ENCODE measurements at regions not wholly inside any gene's neighbourhood (a gene's known extent, or its start where the extent isn't known, plus 50 kb on each side); places are given as distances from the start of the nearest gene placed in this dataset.

DNA sequence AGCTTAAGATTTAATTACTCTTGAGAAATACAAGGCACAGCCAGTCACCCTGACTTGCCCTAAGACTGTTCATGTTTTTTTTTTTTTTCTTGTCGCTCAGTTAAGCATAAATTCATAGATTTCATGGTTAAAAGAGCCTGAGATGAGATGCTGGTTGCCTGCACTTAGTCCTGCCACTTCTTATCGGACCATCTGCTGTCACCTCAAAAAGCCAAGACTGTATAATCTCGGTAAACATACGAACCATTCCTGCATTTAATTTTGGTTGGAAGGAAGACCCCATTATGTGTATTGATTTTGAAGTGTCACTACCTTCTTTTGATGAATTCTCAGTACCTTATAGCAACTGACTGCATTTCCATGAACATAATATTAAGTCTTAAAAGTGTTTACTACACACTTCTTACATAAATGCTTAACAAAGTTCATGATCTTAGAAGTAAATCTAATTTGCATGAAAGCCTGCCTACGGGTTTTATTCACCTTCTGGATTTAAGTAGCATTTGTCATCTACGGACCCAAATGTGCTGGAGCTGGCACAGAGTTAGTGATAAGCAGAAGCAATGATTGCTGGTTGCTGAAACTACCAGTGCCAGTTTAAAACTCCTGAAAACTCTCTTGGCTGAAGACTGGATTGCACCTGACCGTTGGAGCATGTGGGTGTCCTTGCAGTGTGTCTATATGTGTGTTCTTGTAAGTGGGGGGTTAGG lies 843.4 kb downstream of the TMEM182 start:
- H3K9ac ChIP-seq (ENCODE audit: low read depth in 1 of 2, low read length in 2 of 2): no peak overlapping the region
- TF ChIP-seq, protein P1, sequence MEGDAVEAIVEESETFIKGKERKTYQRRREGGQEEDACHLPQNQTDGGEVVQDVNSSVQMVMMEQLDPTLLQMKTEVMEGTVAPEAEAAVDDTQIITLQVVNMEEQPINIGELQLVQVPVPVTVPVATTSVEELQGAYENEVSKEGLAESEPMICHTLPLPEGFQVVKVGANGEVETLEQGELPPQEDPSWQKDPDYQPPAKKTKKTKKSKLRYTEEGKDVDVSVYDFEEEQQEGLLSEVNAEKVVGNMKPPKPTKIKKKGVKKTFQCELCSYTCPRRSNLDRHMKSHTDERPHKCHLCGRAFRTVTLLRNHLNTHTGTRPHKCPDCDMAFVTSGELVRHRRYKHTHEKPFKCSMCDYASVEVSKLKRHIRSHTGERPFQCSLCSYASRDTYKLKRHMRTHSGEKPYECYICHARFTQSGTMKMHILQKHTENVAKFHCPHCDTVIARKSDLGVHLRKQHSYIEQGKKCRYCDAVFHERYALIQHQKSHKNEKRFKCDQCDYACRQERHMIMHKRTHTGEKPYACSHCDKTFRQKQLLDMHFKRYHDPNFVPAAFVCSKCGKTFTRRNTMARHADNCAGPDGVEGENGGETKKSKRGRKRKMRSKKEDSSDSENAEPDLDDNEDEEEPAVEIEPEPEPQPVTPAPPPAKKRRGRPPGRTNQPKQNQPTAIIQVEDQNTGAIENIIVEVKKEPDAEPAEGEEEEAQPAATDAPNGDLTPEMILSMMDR (IDR thresholded peaks at IDR 0.05; ENCODE audit: low read depth, low read length, missing input control): no peak
- TF ChIP-seq, protein P2, sequence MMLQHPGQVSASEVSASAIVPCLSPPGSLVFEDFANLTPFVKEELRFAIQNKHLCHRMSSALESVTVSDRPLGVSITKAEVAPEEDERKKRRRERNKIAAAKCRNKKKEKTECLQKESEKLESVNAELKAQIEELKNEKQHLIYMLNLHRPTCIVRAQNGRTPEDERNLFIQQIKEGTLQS (IDR thresholded peaks at IDR 0.05): no peak
- TF ChIP-seq, protein P3, sequence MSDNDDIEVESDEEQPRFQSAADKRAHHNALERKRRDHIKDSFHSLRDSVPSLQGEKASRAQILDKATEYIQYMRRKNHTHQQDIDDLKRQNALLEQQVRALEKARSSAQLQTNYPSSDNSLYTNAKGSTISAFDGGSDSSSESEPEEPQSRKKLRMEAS (IDR thresholded peaks at IDR 0.05): no peak
- no peak for TF ChIP-seq RAD21 (IDR thresholded peaks at IDR 0.05)
- TF ChIP-seq, protein P4, sequence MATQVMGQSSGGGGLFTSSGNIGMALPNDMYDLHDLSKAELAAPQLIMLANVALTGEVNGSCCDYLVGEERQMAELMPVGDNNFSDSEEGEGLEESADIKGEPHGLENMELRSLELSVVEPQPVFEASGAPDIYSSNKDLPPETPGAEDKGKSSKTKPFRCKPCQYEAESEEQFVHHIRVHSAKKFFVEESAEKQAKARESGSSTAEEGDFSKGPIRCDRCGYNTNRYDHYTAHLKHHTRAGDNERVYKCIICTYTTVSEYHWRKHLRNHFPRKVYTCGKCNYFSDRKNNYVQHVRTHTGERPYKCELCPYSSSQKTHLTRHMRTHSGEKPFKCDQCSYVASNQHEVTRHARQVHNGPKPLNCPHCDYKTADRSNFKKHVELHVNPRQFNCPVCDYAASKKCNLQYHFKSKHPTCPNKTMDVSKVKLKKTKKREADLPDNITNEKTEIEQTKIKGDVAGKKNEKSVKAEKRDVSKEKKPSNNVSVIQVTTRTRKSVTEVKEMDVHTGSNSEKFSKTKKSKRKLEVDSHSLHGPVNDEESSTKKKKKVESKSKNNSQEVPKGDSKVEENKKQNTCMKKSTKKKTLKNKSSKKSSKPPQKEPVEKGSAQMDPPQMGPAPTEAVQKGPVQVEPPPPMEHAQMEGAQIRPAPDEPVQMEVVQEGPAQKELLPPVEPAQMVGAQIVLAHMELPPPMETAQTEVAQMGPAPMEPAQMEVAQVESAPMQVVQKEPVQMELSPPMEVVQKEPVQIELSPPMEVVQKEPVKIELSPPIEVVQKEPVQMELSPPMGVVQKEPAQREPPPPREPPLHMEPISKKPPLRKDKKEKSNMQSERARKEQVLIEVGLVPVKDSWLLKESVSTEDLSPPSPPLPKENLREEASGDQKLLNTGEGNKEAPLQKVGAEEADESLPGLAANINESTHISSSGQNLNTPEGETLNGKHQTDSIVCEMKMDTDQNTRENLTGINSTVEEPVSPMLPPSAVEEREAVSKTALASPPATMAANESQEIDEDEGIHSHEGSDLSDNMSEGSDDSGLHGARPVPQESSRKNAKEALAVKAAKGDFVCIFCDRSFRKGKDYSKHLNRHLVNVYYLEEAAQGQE (IDR thresholded peaks at IDR 0.05): no peak
- no peak for TF ChIP-seq YY1 (IDR thresholded peaks at IDR 0.05)
- no peak for TF ChIP-seq GABPA (IDR thresholded peaks at IDR 0.05 in 1 of 2, conservative IDR thresholded peaks at IDR 0.05 in 1 of 2)
- TF ChIP-seq EGR1 (IDR thresholded peaks at IDR 0.05; ENCODE audit: low read depth in 2 of 2): no peak
- TF ChIP-seq RXRA (IDR thresholded peaks at IDR 0.05): no peak
- no peak for TF ChIP-seq HNF4G (IDR thresholded peaks at IDR 0.05)
- peaks cover 0 to 9% (median 2%) of the 10 kb centered on the region in 4 donors for H3K9me3 ChIP-seq (ENCODE audit: control insufficient read depth in 4 of 4, low read length in 3 of 4)
- DNase-seq (ENCODE audit: low spot score): no peak
- no peak overlapping the region for H3K27ac ChIP-seq (ENCODE audit: low read depth in 1 of 2, low read length in 2 of 2)
- no peaks in the 10 kb centered on the region for H3K36me3 ChIP-seq (ENCODE audit: control insufficient read depth in 4 of 4, insufficient read depth in 3 of 4, low read depth in 1 of 4, low read length in 3 of 4)
- H3K4me1 ChIP-seq (ENCODE audit: control insufficient read depth in 4 of 4, insufficient read depth in 4 of 4, low read length in 3 of 4): no peaks in the 10 kb centered on the region
- no peaks in the 10 kb centered on the region for H3K27me3 ChIP-seq (ENCODE audit: control insufficient read depth in 4 of 4, insufficient read depth in 4 of 4, low read length in 3 of 4)
- WGBS: 66% methylated on average over 7 of the region's 7 CpGs
- H3K4me3 ChIP-seq (ENCODE audit: low read depth in 1 of 3, low read length in 3 of 3): no peak overlapping the region

- no peaks in the 10 kb centered on the region for H3K36me3 ChIP-seq (ENCODE audit: control insufficient read depth in 4 of 4, insufficient read depth in 3 of 4, low read depth in 1 of 4, low read length in 3 of 4)
- H3K4me1 ChIP-seq (ENCODE audit: control insufficient read depth in 4 of 4, insufficient read depth in 4 of 4, low read length in 3 of 4): no peaks in the 10 kb centered on the region
- H3K4me3 ChIP-seq (ENCODE audit: low read depth in 1 of 3, low read length in 3 of 3): no peak overlapping the region
- 78% methylated on average over 5 of the region's 5 CpGs for WGBS
- H3K9ac ChIP-seq (ENCODE audit: low read depth in 1 of 2, low read length in 2 of 2): no peak overlapping the region
- no peak overlapping the region for H3K27ac ChIP-seq (ENCODE audit: low read depth in 1 of 2, low read length in 2 of 2)
- no peaks in the 10 kb centered on the region for H3K27me3 ChIP-seq (ENCODE audit: control insufficient read depth in 4 of 4, insufficient read depth in 4 of 4, low read length in 3 of 4)
- peaks cover under 1 to 4% (median 2%) of the 10 kb centered on the region in 4 donors for H3K9me3 ChIP-seq (ENCODE audit: control insufficient read depth in 4 of 4, low read length in 3 of 4)
- no peak for DNase-seq (ENCODE audit: low spot score)
- TF ChIP-seq FOXA2 (IDR thresholded peaks at IDR 0.05) (no peak), TAF1 (conservative IDR thresholded peaks at IDR 0.05) (no peak), HNF4A (conservative IDR thresholded peaks at IDR 0.05) (no peak), NR2F2 (IDR thresholded peaks at IDR 0.05) (no peak), HNF4G (IDR thresholded peaks at IDR 0.05) (no peak), RXRA (IDR thresholded peaks at IDR 0.05) (no peak), FOXA1 (IDR thresholded peaks at IDR 0.05) (no peak), EGR1 (IDR thresholded peaks at IDR 0.05; ENCODE audit: low read depth in 2 of 2) (no peak)
- TF ChIP-seq, protein P3 (IDR thresholded peaks at IDR 0.05): no peak
- TF ChIP-seq, protein P1 (IDR thresholded peaks at IDR 0.05; ENCODE audit: low read depth, low read length, missing input control): no peak
- TF ChIP-seq, protein P5, sequence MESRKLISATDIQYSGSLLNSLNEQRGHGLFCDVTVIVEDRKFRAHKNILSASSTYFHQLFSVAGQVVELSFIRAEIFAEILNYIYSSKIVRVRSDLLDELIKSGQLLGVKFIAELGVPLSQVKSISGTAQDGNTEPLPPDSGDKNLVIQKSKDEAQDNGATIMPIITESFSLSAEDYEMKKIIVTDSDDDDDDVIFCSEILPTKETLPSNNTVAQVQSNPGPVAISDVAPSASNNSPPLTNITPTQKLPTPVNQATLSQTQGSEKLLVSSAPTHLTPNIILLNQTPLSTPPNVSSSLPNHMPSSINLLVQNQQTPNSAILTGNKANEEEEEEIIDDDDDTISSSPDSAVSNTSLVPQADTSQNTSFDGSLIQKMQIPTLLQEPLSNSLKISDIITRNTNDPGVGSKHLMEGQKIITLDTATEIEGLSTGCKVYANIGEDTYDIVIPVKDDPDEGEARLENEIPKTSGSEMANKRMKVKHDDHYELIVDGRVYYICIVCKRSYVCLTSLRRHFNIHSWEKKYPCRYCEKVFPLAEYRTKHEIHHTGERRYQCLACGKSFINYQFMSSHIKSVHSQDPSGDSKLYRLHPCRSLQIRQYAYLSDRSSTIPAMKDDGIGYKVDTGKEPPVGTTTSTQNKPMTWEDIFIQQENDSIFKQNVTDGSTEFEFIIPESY (IDR thresholded peaks at IDR 0.05): no peak
- TF ChIP-seq, protein P4 (IDR thresholded peaks at IDR 0.05): no peak
These were observed 853.8 kb downstream of the TMEM182 start for GRCh38 chr2:103615611-103616105.
